AG08396 (cell line): ENCODE measurements at regions not wholly inside any gene's neighbourhood (a gene's known extent, or its start where the extent isn't known, plus 50 kb on each side); places are given as distances from the start of the nearest gene placed in this dataset.
"Not testable (repeated sequence)": the region's sequence is repeated elsewhere in the genome, so short reads cannot be mapped to it uniquely, and the experiment has no call there.

Source experiments
- DNase-seq: peaks from one replicate; pipeline ENCODE4 v3.0.0; 2012; ENCODE audit warnings: low spot score, mixed read lengths

DNA sequence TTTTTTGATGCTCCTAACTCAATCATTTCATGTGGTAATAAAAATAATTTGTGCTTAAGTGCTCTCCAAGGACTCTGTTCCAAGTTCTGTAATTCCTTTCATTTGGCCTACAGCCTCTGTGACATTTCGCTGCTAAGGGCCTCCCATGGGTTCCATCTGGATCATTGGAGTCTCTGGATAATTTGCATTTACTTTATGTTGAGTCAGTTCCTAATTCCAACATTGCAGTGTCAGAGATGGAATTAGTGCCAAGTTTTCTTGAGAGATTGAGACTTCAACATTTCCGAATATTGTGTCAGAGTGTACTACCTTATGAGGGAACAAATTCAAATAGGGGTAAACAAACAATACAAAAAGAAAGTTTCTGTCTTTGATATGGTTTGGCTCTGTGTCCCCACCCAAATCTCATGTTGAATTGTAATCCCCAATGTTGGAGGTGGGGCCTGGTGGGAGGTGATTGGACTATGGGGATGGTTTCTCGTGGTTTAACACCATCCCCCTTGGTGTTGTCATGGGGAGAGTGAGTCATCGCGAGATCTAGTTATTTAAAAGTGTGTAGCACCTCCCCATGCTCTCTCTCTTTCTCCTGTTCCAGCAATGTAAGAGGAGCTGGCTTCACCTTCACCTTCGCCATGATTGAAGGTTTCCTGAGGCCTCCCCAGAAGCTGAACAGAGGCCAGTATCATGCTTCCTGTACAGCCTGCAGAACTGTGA is 244.1 kb upstream of the TBX18 start:
- DNase-seq = no peak

DNA sequence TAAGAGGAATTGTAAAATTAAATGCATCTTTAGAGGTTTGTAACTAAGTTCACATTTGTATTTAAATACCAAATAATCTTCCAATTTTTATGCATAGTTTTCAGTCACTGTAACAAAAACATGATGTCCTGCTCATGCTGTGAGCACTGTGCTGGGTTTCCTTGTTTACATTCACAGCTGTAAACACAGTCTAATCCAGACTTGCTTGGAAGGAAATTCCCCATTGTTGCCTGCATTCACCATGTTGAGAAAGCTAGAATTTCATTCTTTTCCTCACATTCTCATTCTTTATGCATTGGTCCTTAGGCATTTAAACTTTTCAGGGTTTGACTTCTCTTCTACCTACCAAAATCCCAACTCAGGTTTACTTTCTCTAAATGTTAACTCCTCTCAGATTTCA is 242.0 kb upstream of the TBX18 start:
- DNase-seq = no peak

DNA sequence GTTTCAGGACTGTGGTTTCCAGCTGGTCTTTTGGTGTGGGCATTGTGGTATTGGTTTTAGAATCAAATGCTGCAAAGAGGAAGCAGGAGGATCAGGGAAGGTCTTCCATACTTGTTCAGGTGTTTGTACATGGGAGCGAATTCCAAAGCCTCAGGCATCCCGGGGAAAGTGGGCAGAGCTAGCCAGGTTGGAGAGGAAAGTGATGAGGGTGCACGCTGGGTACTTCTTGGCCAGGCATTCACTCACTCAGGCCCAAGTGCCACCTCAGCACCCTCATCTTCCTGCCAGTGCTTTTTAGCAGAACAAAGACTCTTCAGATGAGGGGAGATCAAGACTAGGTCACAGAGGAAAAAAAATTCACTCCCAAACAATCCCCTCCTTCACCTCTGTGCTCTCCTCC is 241.1 kb upstream of the TBX18 start:
- no peak for DNase-seq

DNA sequence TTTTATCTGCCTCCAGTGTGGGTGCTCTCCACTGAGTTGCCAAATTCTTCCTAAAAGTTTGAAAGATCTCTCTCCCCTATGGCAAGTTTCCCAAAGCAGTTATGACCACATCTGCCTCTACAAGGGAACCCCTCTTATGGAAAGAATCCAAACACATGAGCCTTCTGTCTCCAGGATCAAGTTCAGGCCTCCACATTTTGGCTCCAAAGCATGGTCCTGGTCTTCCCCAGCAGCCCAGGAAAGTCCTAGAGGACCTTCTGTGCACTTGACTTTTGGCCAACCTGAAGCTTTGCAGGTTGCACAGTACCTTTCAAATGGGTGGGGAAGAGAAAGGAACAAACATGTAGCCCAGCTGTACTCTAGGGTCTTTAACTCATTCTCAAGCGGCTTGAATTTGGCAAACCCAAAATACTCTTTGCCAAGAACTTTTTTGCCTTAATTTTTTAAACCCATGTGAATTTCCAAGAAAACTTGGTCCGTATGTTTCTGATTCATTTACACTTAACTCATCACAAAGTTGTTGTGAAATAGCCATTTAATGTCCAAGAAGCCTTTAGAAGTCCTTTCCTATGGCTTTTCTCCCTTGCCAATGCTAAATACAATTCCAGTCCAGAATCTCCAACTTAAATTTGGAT is 240.1 kb upstream of the TBX18 start:
- DNase-seq = no peak

DNA sequence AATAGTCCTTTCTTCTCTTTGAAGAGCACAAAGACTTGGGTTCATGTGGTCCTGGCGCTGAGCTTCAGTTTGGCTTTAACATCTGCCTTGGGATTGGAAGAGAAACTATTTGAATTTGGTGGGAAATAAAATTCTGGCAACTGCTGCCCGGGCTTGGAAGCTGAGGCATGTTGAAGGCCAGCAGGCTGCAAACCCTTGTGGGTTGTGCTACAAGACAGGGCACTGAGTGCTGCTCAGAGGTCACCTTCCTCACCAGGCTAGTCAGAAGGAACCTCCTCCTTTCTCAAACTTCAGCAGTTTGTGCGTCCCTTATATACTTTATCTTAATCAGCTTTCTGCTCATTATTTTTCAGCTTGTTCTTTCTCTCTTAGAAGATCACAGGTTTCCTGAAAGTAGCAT is 238.4 kb upstream of the TBX18 start:
- no peak for DNase-seq

DNA sequence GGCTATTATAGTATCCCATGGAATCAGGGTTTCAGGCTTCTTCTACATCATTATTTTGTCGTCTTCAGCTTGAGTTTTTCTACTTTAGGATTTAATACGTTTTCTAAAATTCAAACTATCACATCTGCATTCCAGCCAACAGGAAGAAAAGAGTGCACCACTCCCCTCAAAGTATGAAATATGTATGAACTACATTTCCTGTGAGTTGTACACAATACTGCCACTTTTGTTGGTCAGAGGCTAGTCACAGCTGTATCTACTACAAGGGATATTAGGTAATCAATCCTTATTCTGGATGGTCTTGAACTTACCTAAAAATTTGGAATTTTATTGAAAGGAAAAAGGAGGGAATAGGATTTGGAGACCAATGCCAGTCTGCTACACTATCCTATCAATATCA is 235.6 kb upstream of the TBX18 start:
- DNase-seq = no peak

DNA sequence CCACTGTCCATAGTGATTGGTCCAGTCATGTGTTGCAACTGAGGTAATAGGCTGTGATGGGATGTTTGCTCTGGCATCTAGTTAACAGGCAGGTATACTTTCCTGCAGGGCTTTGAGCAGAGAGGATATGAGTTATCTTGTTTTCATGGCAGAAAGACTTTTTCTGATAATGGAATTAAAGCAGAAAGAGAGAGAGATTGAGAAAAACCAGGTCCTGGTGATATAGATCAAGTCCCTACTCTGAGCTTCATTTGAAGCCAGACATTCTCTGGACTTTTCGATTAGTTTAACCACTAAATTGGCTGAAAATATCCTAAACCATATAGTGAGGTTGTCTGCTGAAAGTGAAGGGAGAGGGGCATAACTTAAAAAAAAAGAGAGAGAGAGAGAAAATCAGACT is 233.8 kb upstream of the TBX18 start:
- DNase-seq = no peak

DNA sequence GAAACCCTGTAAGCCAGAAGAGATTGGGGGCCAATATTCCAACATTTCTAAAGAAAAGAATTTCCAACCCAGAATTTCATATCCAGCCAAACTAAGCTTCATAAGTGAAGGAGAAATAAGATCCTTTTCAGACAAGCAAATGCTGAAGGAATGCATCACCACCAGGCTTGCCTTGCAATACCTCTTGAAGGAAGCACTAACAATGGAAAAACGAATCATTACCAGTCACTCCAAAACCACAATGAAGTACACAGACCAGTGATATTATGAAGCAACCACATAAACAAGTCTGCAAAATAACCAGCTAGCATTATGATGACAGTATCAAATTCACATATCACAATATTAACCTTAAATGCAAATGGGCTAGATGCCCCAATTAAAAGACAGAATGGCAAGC is 224.4 kb upstream of the TBX18 start:
- not testable (repeated sequence) for DNase-seq

DNA sequence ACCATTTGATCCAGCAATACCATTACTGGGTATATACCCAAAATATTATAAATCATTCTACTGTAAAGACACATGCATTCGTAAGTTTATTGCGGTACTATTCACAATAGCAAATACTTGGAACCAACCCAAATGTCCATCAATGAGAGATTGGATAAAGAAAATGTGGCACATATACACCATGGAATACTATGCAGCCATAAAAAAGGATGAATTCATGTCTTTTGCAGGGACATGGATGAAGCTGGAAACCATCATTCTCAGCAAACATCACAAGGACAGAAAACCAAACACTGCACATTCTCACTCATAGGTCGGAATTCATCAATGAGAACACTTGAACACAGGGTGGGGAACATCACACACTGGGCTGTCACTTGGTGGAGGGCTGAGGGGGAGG is 221.1 kb upstream of the TBX18 start:
- DNase-seq = not testable (repeated sequence)

DNA sequence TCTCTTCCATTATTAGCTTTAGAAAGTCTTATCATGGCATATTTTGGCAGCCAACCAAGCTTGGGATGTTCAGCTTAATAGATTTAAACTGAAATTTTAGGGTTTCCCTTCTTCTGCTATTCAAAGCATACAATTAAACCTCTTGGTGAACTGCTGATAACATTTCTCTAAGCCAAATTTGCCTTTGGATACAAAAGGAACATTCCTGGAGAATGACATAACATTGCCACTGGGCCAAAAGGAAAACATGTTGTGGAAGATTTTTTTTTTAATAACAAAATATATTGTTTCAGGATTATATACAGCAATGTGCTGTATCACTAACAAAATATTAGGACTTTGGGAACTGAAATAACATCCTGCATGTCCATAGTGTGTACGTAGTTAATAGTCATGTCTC is 215.1 kb upstream of the TBX18 start:
- no peak for DNase-seq

DNA sequence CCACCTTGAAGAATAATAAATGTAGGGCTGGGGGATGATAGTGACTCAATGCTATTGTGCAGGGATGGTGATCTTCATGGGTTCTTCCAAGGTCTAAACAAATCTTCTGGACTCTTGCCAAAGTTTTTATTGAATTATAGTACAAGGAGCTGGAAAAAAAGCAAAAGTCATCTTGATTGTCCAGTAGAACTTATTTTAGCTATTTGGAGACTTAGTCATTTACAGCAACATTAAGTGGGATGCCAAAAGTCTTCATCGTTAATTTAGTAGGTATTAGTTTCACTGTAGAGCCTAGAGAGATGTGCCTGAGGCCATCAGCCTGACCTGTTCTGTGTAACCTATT is 212.9 kb upstream of the TBX18 start:
- DNase-seq = no peak

DNA sequence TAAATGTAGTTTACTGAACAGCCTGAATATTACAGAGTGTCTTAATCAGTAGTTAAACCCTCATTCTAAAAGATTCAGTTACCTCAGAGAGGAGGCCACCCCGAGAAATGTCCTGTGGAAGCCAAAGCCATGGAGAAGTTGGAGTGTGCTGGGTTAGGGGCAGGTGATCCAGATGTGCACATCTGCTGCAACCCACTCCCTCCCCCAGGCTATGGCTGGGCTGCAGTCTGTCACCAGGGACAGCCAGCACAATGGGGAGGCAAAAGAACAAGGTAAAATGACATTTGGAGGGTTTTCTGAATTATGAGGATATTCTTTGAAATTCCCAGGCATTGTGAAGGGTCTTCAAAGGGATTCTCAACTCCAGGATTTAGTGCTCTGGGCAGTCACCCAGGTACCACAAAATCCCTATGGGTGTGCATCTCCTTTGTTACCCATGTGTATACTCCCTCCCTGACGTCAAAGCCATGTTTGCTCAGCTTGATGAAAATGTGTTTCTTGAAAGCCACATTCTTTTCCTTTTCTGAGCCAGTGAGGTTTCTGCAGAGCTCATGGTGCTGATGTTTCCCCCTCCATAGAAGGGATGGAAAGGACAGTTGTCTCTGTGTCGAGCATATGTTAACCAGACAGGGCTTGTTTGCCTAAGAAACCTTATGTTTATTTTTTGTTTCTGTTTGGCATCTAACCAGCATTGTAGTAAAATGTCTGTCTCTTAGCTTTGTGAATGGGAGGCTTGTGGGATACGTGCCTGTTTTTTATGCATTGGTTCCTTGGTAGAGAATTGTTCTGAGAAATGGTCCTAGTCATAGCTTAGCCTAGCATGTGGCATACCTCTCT is 212.3 kb upstream of the TBX18 start:
- DNase-seq = no peak

DNA sequence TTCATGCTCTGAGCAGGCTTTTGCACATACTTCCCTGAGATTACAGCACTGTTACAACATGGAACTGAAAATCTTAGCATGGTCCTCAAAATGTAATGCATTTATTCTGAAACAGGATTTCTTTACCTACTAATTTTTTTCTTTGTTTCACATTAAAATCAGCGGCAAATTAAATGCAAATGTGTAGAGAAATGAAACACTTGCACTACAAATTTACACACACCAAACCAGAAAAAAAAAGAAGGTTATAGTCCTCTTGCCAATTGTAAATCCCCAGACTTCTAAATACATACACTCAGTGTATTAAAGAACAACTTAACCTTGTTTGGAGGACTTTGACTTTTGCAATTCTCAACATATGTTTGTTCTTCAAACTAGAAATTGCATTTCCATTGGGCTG is 210.9 kb upstream of the TBX18 start:
- no peak for DNase-seq

DNA sequence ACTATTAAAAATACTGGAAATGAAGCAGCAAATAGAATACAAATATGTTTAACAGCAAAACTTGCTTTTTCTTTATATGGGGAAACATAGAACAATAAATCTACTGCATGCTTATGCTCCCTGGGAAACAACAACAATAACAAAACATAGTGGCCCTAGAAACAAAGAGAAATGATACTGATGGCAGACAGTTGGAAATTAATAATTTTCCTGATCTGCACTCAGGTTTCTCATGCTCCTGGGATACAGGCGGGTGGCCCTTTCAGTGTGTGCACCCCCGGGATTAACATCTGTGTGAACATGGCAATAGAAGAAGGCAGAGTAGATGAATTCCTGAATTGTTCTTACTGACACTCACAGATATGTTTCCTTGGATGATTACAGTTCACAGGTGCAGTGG is 209.2 kb upstream of the TBX18 start:
- no peak for DNase-seq

DNA sequence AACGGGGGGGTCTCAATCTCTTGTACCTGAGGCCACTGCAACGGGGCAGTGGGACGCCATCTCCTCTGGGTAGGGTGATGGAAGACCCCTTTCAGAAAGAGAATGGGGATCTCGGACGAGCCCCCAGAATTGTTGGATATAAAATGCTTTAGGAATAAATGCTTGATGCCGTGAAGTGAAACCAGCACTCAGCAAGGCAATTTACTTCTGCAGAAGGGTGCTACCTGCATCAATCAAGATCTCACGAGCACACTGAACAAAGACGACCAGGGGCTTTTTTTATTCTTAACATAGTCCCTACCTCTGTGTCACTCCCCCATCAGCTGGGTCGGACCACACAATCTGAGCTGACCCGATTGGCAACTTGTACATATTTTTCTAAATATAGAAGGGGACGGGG is 203.6 kb upstream of the TBX18 start:
- no peak for DNase-seq

DNA sequence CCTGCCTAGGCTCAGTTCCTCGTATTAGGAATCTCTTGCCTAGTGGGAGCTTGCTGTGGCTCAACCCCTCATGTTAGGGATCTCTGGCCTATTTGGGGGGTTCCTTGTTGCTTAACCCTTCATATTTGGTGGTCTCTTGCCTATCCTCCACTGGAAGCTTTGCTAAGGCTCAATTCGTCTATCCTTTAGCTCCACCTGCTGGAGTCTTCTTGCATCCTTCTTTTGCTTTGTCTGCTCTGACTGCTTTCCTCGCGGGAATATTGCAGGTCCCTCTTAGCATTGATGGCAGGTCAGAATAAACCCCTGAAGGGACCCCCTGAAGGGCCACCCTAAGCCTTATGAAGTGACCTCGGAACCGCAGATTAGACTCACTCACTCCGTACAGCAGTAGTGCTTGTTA is 203.0 kb upstream of the TBX18 start:
- peak; percentile 17 for DNase-seq

DNA sequence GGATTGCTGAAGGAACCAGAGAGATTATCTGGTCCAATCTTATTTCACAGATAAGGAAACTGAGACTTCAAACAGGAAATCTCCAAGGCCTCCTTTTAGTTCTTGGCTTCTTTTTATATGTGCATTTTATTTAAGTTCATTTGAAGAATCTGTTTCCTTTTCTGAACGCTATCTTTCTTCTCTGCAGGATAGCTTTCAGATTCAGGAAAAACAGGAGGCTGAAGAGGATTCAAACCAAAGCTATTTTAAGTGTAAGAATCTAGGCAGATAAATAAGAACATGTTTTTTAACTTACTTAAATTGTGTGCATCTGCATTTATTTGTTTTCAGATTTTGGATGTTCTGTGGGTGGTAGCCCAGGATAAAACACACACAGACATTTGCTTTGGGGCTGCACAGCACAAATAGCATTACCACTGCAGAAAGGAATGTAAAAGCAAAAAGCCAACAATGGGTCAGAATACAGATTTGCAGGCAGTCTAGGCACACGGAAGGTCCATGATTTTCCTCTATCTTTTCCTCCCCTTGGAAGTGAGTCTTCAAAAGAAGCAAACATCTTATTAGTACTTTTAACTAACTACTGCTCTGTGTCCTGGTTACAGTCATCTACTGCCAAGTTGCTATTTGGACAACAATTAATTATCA is 188.8 kb upstream of the TBX18 start:
- DNase-seq = no peak

DNA sequence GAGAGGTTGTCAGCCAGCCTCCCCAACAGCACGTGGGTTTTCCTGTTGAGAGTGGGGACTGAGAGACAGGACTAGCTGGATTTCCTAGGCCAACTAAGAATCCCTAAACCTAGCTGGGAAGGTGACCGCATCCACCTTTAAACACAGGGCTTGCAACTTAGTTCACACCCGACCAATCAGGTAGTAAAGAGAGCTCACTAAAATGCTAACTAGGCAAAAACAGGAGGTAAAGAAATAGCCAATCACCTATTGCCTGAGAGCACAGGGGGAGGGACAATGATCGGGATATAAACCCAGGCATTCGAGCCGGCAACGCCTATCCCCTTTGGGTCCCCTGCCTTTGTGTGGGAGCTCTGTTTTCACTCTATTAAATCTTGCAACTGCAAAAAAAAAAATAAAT is 180.5 kb upstream of the TBX18 start:
- not testable (repeated sequence) for DNase-seq

DNA sequence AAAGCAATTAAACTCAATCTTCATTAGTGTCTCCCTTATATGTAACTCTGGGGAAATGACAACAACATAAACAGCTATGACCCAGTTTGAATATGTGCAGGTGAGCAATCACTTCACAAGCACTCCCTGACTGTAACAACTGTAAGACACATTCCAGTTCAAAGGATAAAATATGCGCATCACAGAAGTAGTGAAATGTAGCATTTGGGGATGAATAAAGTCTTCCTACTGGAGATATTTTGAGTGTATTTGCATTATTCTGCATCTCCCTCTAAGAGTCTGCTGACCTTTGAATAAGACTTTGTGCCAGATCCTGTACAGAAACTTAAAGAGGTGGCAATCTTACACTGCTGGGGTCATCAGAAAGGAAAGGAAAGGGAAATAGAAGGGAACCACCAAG is 179.5 kb upstream of the TBX18 start:
- no peak for DNase-seq

DNA sequence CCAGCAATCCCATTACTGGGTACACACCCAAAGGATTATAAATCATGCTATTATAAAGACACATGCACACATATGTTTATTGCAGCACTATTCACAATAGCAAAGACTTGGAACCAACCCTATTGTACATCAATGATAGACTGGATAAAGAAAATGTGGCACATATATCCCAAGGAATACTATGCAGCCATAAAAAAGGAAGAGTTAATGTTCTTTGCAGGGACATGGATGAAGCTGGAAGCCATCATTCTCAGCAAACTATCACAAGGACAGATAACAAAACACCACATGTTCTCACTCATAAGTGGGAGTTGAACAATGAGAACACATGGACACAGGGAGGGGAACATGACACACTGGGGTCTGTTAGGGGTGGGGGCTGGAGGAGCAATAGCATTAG is 177.2 kb upstream of the TBX18 start:
- DNase-seq = not testable (repeated sequence)

DNA sequence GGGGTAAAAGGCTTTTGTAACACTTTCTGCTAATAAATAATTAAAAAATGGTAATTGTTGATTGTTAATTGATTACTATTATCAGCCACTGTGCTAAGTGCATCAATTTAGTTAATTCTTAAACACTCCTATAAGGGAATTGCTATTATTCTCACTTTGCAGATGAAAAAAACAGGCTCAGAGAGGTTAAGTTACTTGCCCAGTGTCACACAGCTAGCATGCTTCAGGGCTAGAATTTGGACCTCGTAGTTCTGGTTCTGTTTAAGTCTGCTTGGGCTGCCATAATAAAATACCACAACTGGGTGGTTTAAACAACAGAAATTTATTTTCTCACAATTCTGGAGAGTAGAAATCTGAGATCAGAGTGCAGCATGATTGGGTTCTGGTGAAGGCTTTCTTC is 164.8 kb upstream of the TBX18 start:
- no peak for DNase-seq

DNA sequence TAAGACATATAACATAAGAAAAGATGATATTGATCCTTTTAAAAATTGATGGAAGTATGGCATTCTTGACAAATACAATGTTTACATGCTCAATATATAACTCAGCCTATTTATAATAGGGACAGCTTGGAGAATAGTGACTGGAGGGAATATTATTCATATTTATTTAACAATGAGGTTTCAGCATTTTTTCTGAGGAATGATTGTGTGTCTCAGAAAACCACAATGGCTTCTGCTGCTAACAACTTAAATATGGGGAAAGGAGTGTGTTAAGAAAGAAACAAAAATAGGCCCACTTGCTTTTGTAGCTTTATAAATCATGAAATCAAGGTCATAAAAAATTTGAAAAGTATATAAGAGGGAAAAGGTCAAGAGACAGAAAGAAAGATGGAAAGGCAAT is 163.2 kb upstream of the TBX18 start:
- no peak for DNase-seq
